A673 (cell line): ENCODE measurements at regions not wholly inside any gene's neighbourhood (a gene's known extent, or its start where the extent isn't known, plus 50 kb on each side); places are given as distances from the start of the nearest gene placed in this dataset.

Experiments
- BruUV-seq: library from RNA; stranded (reverse); fragments of 400-500 nt; replicated peaks from 2 replicates; lab custom pipeline; 2021; lab: Mats Ljungman, UMichigan
- CTCF ChIA-PET: fragments of 300-600 bp; sonication (Branson Sonifier 250); formaldehyde crosslinking; loops from one replicate; lab custom pipeline; 2022; ENCODE audit warnings: antibody characterized with exemption; lab: Charles Lee
- POLR2A ChIA-PET: fragments of 300-600 bp; sonication (Branson Sonifier 250); formaldehyde crosslinking; loops from one replicate; lab custom pipeline; 2022; ENCODE audit warnings: antibody characterized with exemption; ENCODE audit not compliant: low non-redundant PET; lab: Charles Lee
- DNase-seq: peaks from one replicate; pipeline ENCODE4 v3.0.0-alpha.2; 2015; ENCODE audit warnings: low spot score
- H3K27ac ChIP-seq: fragments of 200-600 bp; sonication (generic); 2 replicates; pipeline ENCODE4 v1.5.1; 2016; ENCODE audit warnings: mixed run types, low read depth, mild to moderate bottlenecking, mixed read lengths, antibody characterized with exemption, low read length; ENCODE audit not compliant: poor library complexity, severe bottlenecking
- H3K27me3 ChIP-seq: fragments of 200-600 bp; sonication (generic); replicated peaks from 2 replicates; pipeline ENCODE4 v1.6.1; 2017; ENCODE audit warnings: mixed run types, low read depth, mild to moderate bottlenecking, mixed read lengths, antibody characterized with exemption, low read length; ENCODE audit not compliant: insufficient read depth, poor library complexity
- H3K36me3 ChIP-seq: fragments of 200-600 bp; sonication (generic); 2 replicates; pipeline ENCODE4 v1.6.1; 2016; ENCODE audit warnings: mixed run types, mild to moderate bottlenecking, mixed read lengths, antibody characterized with exemption, low read length; ENCODE audit not compliant: insufficient read depth, poor library complexity, severe bottlenecking
- H3K4me1 ChIP-seq: fragments of 200-600 bp; sonication (generic); 2 replicates; pipeline ENCODE4 v1.6.1; 2017; ENCODE audit warnings: mixed run types, mild to moderate bottlenecking, mixed read lengths, antibody characterized with exemption, low read length; ENCODE audit not compliant: insufficient read depth, poor library complexity, severe bottlenecking
- H3K4me3 ChIP-seq: fragments of 200-600 bp; sonication (generic); 2 replicates; pipeline ENCODE4 v1.5.1; 2016; ENCODE audit warnings: low read depth, mixed run types, mild to moderate bottlenecking, mixed read lengths, low read length; ENCODE audit not compliant: poor library complexity, severe bottlenecking
- H3K9me3 ChIP-seq: fragments of 200-600 bp; sonication (generic); 2 replicates; pipeline ENCODE4 v1.6.1; 2016; ENCODE audit warnings: mixed run types, low read depth, mild to moderate bottlenecking, mixed read lengths, antibody characterized with exemption, low read length; ENCODE audit not compliant: poor library complexity, severe bottlenecking
- EZH2 ChIP-seq: fragments of 200-600 bp; sonication (generic); IDR thresholded peaks from 2 replicates; pipeline ENCODE4 v1.6.1; 2017; ENCODE audit warnings: borderline replicate concordance, low read depth, mild to moderate bottlenecking, mixed read lengths, antibody characterized with exemption, low read length; ENCODE audit not compliant: poor library complexity, severe bottlenecking
- intact Hi-C: fragments of 100-400 bp; cut with micrococcal nuclease; formaldehyde crosslinking; loops from one replicate; pipeline ENCODE4 v1.10.0; 2022; ENCODE audit not compliant: unreplicated experiment
- TF ChIP-seq, protein P1 (sequence below): fragments of 300-800, 200-600 bp; sonication (generic); conservative IDR thresholded peaks from 2 replicates; pipeline ENCODE4 v1.5.1; 2017; ENCODE audit warnings: low read depth, mild to moderate bottlenecking, antibody characterized with exemption, low read length, moderate library complexity, mixed read lengths

DNA sequence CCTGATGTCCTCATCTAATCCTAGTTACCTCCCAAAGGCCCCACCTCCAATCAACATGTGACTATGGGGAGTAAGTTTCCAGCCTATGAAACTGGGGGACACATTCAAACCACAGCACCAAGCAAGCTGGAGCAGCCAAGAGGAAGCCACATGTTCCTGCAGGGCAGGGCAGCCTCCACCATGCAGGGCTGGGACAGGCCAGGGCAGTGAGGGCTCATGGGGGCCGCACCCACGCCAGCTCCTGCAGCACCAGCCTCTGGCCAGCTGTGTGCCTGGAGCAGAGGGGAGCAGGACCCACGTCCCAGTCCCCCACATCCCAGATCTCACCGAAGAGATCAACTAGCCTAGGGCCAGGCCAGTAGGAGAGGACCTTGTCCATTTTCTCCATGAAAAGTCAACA, 85.9 kb upstream of the INSIG1 start:
- H3K27me3 ChIP-seq: no peaks in the 10 kb centered on the region
- H3K27ac ChIP-seq: no peak overlapping the region
- no TSS peak for BruUV-seq
- H3K4me1 ChIP-seq: no peaks in the 10 kb centered on the region
- no peak overlapping the region for H3K4me3 ChIP-seq
- H3K9me3 ChIP-seq: no peaks in the 10 kb centered on the region
- DNase-seq: no peak
- ChIA-PET CTCF (no interaction called here), POLR2A (no interaction called here)
- intact Hi-C loops: no loop called here
- H3K36me3 ChIP-seq: no peaks in the 10 kb centered on the region
- TF ChIP-seq, protein P1, sequence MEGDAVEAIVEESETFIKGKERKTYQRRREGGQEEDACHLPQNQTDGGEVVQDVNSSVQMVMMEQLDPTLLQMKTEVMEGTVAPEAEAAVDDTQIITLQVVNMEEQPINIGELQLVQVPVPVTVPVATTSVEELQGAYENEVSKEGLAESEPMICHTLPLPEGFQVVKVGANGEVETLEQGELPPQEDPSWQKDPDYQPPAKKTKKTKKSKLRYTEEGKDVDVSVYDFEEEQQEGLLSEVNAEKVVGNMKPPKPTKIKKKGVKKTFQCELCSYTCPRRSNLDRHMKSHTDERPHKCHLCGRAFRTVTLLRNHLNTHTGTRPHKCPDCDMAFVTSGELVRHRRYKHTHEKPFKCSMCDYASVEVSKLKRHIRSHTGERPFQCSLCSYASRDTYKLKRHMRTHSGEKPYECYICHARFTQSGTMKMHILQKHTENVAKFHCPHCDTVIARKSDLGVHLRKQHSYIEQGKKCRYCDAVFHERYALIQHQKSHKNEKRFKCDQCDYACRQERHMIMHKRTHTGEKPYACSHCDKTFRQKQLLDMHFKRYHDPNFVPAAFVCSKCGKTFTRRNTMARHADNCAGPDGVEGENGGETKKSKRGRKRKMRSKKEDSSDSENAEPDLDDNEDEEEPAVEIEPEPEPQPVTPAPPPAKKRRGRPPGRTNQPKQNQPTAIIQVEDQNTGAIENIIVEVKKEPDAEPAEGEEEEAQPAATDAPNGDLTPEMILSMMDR: no peak
- TF ChIP-seq EZH2: no peak

DNA sequence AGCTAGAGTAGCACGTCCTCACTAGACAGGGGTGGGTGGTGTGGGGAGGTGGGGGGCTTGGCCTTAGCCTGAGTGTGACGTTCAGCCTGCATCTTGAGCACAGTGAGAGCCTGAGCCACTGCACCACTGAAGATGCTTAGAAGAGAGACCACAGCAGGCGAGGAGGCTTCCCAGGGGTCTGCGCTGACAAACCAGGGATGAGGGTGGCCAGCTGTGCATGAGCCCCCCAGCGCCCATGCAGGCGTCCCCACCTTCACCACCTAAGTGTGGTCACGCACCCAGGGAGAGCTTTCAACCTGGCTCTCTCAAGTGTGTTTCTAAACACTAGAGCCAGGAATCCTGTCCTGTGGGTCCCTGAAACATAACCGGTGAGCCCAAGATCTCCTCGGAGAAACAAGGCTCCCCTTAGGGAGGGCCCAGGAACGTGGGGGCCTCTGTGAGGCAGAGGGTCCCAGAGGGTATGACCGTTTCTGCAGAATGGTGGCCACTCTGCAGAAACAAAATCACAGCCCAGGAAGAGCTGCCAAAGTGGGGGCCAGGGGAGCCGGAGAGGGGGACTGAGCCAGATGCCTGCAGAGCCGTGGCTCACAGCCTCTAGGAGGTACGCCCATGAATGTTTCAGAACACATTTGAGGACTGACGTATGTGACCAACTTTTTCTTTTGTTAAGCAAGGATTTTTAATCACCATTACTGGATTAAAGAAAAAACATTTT, 85.2 kb upstream of the INSIG1 start:
- Histone ChIP-seq H3K4me3 (no peak overlapping the region), H3K4me1 (no peaks in the 10 kb centered on the region), H3K27me3 (no peaks in the 10 kb centered on the region), H3K9me3 (no peaks in the 10 kb centered on the region), H3K36me3 (no peaks in the 10 kb centered on the region), H3K27ac (no peak overlapping the region)
- ChIA-PET CTCF (no interaction called here), POLR2A (no interaction called here)
- no peak for DNase-seq
- no TSS peak for BruUV-seq
- intact Hi-C loops: no loop called here
- no peak for TF ChIP-seq EZH2
- TF ChIP-seq, protein P1: no peak

DNA sequence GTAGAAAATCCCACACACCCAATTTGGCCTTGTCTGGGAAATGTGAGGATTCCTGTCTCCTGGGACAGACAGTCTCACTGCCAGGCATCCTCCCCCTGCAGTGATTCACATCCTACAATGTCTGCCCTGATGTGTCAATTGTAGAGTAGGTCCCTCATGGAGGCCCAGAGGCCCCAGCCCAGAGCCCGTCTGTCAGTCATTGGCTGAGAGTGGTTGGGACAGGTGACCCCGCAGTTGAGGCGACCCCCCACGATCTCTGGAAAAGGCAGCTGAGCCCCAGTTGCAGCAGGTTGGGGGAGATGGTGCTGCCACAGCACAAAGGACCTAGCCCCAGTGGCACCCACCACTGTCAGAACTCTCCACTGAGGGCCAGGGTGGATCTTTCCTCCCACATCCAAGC, 84.3 kb upstream of the INSIG1 start:
- H3K9me3 ChIP-seq: no peaks in the 10 kb centered on the region
- ChIA-PET POLR2A (no interaction called here), CTCF (no interaction called here)
- no peak overlapping the region for H3K27ac ChIP-seq
- H3K27me3 ChIP-seq: no peaks in the 10 kb centered on the region
- no TSS peak for BruUV-seq
- H3K4me1 ChIP-seq: no peaks in the 10 kb centered on the region
- no peaks in the 10 kb centered on the region for H3K36me3 ChIP-seq
- intact Hi-C loops: no loop called here
- DNase-seq: no peak
- TF ChIP-seq, protein P1: no peak
- no peak for TF ChIP-seq EZH2
- no peak overlapping the region for H3K4me3 ChIP-seq
